ENCODE measurements at regions not wholly inside any gene's neighbourhood (a gene's known extent, or its start where the extent isn't known, plus 50 kb on each side); places are given as distances from the start of the nearest gene placed in this dataset.

DNA sequence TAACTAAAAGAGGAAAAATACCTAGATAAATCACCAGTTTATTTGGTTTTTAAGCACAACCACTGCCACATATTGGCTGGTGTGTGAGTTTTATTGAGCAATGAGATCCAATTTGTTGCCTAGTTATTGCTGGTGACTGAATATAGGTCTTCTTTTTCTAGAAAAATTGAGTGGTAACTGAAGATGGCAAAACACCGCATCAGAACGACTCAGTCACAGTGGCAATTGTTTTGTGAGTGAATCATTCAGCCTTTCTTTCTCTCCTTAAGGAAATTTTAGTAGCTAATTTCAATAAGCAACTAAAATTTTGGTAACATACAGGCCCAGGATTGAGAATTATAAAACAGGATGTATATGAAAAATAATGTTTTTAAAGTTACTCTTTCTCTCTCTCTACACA is 533.0 kb downstream of the KCNA4 start:
- H3K27ac Mint-ChIP-seq: no peak overlapping the region
- Histone ChIP-seq H3K27ac (ENCODE audit: insufficient read depth, low read length, poor library complexity, severe bottlenecking) (no peak overlapping the region), H3K36me3 (ENCODE audit: control insufficient read depth, insufficient read depth, low read length) (no peaks in the 10 kb centered on the region), H3K27me3 (ENCODE audit: control insufficient read depth, insufficient read depth, low read length) (no peaks in the 10 kb centered on the region), H3K9me3 (ENCODE audit: control insufficient read depth in 2 of 2, low read length in 2 of 2) (peaks cover 0 to 4% of the 10 kb centered on the region in 2 experiments), H3K4me3 (ENCODE audit: low read depth, low read length) (no peak overlapping the region), H3K4me1 (ENCODE audit: control insufficient read depth, insufficient read depth, low read length, poor library complexity, severe bottlenecking) (no peaks in the 10 kb centered on the region)
- no peaks in the 10 kb centered on the region for H3K36me3 Mint-ChIP-seq
- H3K4me1 Mint-ChIP-seq: no peaks in the 10 kb centered on the region
- no peaks in the 10 kb centered on the region for H3K27me3 Mint-ChIP-seq
- no peak overlapping the region for H3K4me3 Mint-ChIP-seq
- ATAC-seq (ENCODE audit: low read depth in 2 of 2) (no peak), DNase-seq (no peak)
- H3K9me3 Mint-ChIP-seq: peaks cover 0 to 14% (median 2%) of the 10 kb centered on the region in 7 donors

DNA sequence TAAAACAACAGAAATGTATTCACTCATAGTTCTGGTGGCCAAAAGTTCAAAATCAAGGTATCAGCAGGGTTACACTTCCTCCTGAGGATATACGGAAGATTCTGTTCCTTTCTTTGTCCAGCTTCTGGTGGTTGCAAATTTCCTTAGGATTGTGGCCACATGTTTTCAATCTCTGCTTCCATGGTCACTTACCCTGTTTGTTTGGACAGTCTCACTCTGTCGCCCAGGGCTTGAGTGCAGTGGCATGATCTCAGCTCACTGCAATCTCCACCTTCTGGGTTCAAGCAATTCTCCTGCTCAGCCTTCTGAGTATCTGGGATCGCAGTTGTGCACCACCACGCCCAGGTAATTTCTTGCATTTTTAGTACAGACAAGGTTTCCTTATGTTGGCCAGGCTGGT is 534.3 kb downstream of the KCNA4 start:
- H3K36me3 ChIP-seq (ENCODE audit: control insufficient read depth, insufficient read depth, low read length): no peaks in the 10 kb centered on the region
- no peak overlapping the region for H3K4me3 Mint-ChIP-seq

DNA sequence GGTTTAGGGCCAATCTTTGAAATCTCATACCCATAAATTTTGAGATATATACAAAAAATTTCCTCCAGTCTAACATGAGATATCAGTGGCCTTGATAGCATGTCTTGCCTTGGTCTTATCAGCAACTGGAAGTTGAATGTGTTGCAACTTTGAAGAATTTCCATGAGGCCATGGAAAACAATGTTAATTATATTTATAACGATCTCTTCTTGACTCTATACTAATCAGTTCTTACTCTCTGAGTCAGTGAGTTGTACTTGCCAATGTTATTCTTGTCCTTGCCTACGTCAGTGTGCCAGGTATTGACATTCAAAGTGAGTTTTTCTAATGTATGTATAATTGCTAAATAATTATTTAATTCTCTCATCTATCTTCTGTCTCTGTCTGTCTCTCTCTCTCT is 535.1 kb downstream of the KCNA4 start:
- Mint-ChIP-seq H3K9me3 (peaks cover 0 to 14% (median 1%) of the 10 kb centered on the region in 7 donors), H3K27me3 (no peaks in the 10 kb centered on the region), H3K4me1 (no peaks in the 10 kb centered on the region), H3K36me3 (no peaks in the 10 kb centered on the region), H3K27ac (no peak overlapping the region), H3K4me3 (no peak overlapping the region)
- Histone ChIP-seq H3K4me1 (ENCODE audit: control insufficient read depth, insufficient read depth, low read length, poor library complexity, severe bottlenecking) (no peaks in the 10 kb centered on the region), H3K27me3 (ENCODE audit: control insufficient read depth, insufficient read depth, low read length) (no peaks in the 10 kb centered on the region), H3K9me3 (ENCODE audit: control insufficient read depth in 2 of 2, low read length in 2 of 2) (no peaks in the 10 kb centered on the region), H3K4me3 (ENCODE audit: low read depth, low read length) (no peak overlapping the region), H3K36me3 (ENCODE audit: control insufficient read depth, insufficient read depth, low read length) (no peaks in the 10 kb centered on the region), H3K27ac (ENCODE audit: insufficient read depth, low read length, poor library complexity, severe bottlenecking) (no peak overlapping the region)
- ATAC-seq (ENCODE audit: low read depth in 2 of 2): no peak
- no peak for DNase-seq

More for the DNA sequence above, 534.3 kb downstream of the KCNA4 start:
- Histone ChIP-seq H3K9me3 (ENCODE audit: control insufficient read depth in 2 of 2, low read length in 2 of 2) (peaks cover 0 to 3% of the 10 kb centered on the region in 2 experiments), H3K4me1 (ENCODE audit: control insufficient read depth, insufficient read depth, low read length, poor library complexity, severe bottlenecking) (no peaks in the 10 kb centered on the region), H3K4me3 (ENCODE audit: low read depth, low read length) (no peak overlapping the region), H3K27me3 (ENCODE audit: control insufficient read depth, insufficient read depth, low read length) (no peaks in the 10 kb centered on the region), H3K27ac (ENCODE audit: insufficient read depth, low read length, poor library complexity, severe bottlenecking) (no peak overlapping the region)
- Mint-ChIP-seq H3K9me3 (peaks cover 0 to 16% (median 2%) of the 10 kb centered on the region in 7 donors), H3K27me3 (no peaks in the 10 kb centered on the region), H3K27ac (no peak overlapping the region), H3K4me1 (no peaks in the 10 kb centered on the region), H3K36me3 (no peaks in the 10 kb centered on the region)
- DNase-seq (no peak), ATAC-seq (ENCODE audit: low read depth in 2 of 2) (no peak)

DNA sequence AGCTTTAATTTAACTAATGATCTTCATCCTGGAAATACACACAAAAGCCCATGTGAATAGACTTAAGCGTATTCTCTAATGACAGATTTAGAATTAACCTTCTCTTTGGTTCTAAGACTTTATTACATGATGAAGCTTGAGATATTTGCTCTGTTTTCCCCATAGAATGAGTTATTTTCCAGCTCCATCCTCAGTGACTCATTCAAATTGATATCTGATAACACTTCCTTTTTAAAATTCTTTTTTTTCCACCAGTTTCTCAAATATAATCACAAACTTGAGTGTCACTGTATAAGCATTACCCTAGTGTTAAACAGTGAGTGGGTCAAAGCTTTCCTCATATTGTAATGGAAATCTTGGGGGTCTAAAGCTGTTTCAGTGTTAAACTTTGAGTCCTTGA is 535.8 kb downstream of the KCNA4 start:
- Histone ChIP-seq H3K27ac (ENCODE audit: insufficient read depth, low read length, poor library complexity, severe bottlenecking) (no peak overlapping the region), H3K4me1 (ENCODE audit: control insufficient read depth, insufficient read depth, low read length, poor library complexity, severe bottlenecking) (no peaks in the 10 kb centered on the region), H3K27me3 (ENCODE audit: control insufficient read depth, insufficient read depth, low read length) (no peaks in the 10 kb centered on the region), H3K36me3 (ENCODE audit: control insufficient read depth, insufficient read depth, low read length) (no peaks in the 10 kb centered on the region), H3K9me3 (ENCODE audit: control insufficient read depth in 2 of 2, low read length in 2 of 2) (no peaks in the 10 kb centered on the region), H3K4me3 (ENCODE audit: low read depth, low read length) (no peak overlapping the region)
- Mint-ChIP-seq H3K27me3 (no peaks in the 10 kb centered on the region), H3K4me3 (no peak overlapping the region), H3K27ac (no peak overlapping the region), H3K36me3 (no peaks in the 10 kb centered on the region), H3K4me1 (no peaks in the 10 kb centered on the region), H3K9me3 (peaks cover 0 to 14% (median 2%) of the 10 kb centered on the region in 7 donors)
- no peak for ATAC-seq (ENCODE audit: low read depth in 2 of 2)
- no peak for DNase-seq

DNA sequence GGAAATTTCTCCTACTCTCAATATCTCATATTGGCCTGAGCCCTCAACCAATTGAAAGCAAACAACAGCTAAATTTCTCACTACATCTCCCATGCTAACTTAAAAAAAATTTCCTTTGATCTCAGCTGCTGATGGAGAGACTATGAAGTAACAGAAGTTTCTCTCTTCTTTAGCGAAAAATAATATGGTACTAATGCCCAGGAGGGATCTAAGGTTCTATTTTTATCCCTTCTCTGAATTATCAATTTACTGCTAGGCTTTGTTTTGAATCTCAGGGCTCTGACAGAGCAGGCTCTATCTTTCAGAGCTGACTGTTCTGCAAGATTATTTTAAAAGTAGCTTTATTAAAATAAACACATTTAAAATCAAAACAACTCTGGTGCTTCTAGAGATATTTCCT is 558.6 kb downstream of the KCNA4 start:
- Histone ChIP-seq H3K4me3 (ENCODE audit: low read depth, low read length) (no peak overlapping the region), H3K9me3 (ENCODE audit: control insufficient read depth in 2 of 2, low read length in 2 of 2) (no peaks in the 10 kb centered on the region), H3K4me1 (ENCODE audit: control insufficient read depth, insufficient read depth, low read length, poor library complexity, severe bottlenecking) (no peaks in the 10 kb centered on the region), H3K27me3 (ENCODE audit: control insufficient read depth, insufficient read depth, low read length) (no peaks in the 10 kb centered on the region), H3K36me3 (ENCODE audit: control insufficient read depth, insufficient read depth, low read length) (no peaks in the 10 kb centered on the region), H3K27ac (ENCODE audit: insufficient read depth, low read length, poor library complexity, severe bottlenecking) (no peak overlapping the region)
- no peak for DNase-seq
- Mint-ChIP-seq H3K36me3 (no peaks in the 10 kb centered on the region), H3K9me3 (peaks cover 0 to 10% (median 2%) of the 10 kb centered on the region in 7 donors), H3K27ac (no peak overlapping the region), H3K4me3 (no peak overlapping the region), H3K27me3 (no peaks in the 10 kb centered on the region), H3K4me1 (no peaks in the 10 kb centered on the region)
- no peak for ATAC-seq (ENCODE audit: low read depth in 2 of 2)

DNA sequence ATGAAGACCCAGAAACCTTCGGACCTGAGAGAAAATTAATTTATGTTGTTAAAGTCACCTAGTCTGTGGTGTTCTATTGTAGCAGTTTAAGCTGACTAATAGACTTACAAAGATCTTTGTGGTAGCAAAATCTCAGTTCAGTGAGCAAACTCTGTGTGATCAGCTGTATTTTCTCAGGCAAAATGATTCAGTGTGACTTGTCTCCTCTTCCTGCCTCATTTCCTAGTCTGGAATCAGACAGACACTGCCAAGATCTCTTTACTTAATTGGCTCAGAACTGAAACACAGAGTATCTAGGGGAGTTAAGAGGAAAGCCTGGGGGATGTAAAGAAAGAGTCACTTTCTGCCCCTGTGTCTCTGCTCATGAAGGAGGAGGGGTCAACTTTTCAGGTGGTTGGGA is 564.7 kb downstream of the KCNA4 start:
- ATAC-seq (ENCODE audit: low read depth in 2 of 2) (no peak), DNase-seq (no peak)
- Histone ChIP-seq H3K4me1 (ENCODE audit: control insufficient read depth, insufficient read depth, low read length, poor library complexity, severe bottlenecking) (no peaks in the 10 kb centered on the region), H3K36me3 (ENCODE audit: control insufficient read depth, insufficient read depth, low read length) (no peaks in the 10 kb centered on the region), H3K27ac (ENCODE audit: insufficient read depth, low read length, poor library complexity, severe bottlenecking) (no peak overlapping the region), H3K9me3 (ENCODE audit: control insufficient read depth in 2 of 2, low read length in 2 of 2) (peaks cover 0 to 1% of the 10 kb centered on the region in 2 experiments), H3K27me3 (ENCODE audit: control insufficient read depth, insufficient read depth, low read length) (no peaks in the 10 kb centered on the region), H3K4me3 (ENCODE audit: low read depth, low read length) (no peak overlapping the region)
- Mint-ChIP-seq H3K4me3 (no peak overlapping the region), H3K4me1 (no peaks in the 10 kb centered on the region), H3K27me3 (no peaks in the 10 kb centered on the region), H3K27ac (no peak overlapping the region), H3K36me3 (no peaks in the 10 kb centered on the region), H3K9me3 (peaks cover 0 to 9% (median 4%) of the 10 kb centered on the region in 7 donors)

DNA sequence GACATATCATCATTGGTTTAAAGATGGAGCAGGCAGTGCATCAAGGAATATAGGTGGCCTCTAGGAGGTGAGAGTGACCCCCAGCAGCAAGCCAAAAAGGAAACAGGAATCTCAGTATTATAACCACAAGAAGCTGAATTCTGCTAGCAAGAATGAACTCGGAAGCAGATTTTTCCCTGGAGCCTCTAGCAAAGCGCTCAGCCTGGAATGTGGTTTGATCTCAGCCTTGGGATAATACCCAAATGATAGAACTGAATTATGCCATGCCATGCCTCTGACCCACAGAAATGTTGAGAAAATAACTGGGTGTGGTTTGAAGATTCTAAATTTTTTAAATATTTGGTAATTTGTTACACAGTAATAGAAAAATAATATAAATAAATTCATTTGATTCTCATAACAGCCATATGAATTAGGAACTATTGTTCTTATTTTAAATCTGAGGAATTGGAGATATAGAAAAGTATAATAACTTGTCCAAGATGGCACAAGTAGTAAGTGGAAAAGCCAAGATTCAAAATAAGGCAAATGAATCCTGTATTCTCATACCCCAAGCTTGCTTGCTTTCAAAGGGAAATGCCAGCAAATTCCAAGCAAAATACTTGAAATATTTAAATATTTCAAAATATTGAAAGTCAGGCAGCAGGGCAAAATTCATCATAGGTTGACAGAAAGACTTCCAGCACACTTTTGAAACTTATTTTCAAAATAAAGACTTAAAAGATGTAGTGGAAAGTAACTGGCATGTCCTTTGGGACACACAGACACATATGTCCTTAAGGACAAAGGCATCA is 567.4 kb downstream of the KCNA4 start:
- ATAC-seq (ENCODE audit: low read depth in 2 of 2) (no peak), DNase-seq (no peak)
- H3K4me1 Mint-ChIP-seq: no peaks in the 10 kb centered on the region
- H3K27ac Mint-ChIP-seq: no peak overlapping the region
- H3K27ac ChIP-seq (ENCODE audit: insufficient read depth, low read length, poor library complexity, severe bottlenecking): no peak overlapping the region
- H3K4me3 Mint-ChIP-seq: no peak overlapping the region
- no peaks in the 10 kb centered on the region for H3K27me3 Mint-ChIP-seq
- H3K4me3 ChIP-seq (ENCODE audit: low read depth, low read length): no peak overlapping the region
- H3K36me3 ChIP-seq (ENCODE audit: control insufficient read depth, insufficient read depth, low read length): no peaks in the 10 kb centered on the region
- H3K36me3 Mint-ChIP-seq: no peaks in the 10 kb centered on the region
- H3K9me3 Mint-ChIP-seq: peaks cover 0 to 12% (median 6%) of the 10 kb centered on the region in 7 donors
- H3K27me3 ChIP-seq (ENCODE audit: control insufficient read depth, insufficient read depth, low read length): no peaks in the 10 kb centered on the region
- H3K9me3 ChIP-seq (ENCODE audit: control insufficient read depth in 2 of 2, low read length in 2 of 2): peaks cover 0 to 1% of the 10 kb centered on the region in 2 experiments
- no peaks in the 10 kb centered on the region for H3K4me1 ChIP-seq (ENCODE audit: control insufficient read depth, insufficient read depth, low read length, poor library complexity, severe bottlenecking)

DNA sequence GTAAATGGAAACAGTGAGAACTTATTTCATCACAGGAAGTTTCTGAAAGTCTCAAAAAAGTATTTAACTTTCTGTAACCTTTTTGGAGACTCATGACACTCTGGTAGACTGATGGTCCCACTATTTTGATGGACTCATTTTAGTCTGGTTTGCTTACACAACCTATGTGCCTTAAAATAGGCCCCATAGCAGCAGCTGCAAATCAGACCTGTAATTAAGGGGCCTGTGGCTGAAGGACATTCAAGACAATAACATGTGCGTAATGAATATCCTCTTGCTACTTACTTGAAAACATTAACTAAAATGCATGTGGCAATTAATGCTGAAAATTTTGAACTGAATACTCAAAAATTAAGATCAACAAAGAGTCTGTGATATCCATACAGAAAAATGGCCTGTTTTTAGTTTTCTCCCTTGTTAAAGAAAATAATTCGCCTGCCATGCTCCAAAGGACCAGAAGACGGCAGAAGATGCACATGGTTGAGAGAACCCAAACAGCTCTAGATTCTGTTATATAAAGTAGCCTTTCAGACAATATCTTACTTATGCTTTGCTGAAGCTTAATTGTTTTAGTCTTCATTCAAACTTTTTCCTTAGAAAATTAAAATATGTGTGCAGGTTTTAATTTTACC is 568.5 kb downstream of the KCNA4 start:
- no peaks in the 10 kb centered on the region for H3K36me3 Mint-ChIP-seq
- no peaks in the 10 kb centered on the region for H3K4me1 Mint-ChIP-seq

More for the DNA sequence above, 568.5 kb downstream of the KCNA4 start:
- Histone ChIP-seq H3K36me3 (ENCODE audit: control insufficient read depth, insufficient read depth, low read length) (no peaks in the 10 kb centered on the region), H3K4me1 (ENCODE audit: control insufficient read depth, insufficient read depth, low read length, poor library complexity, severe bottlenecking) (no peaks in the 10 kb centered on the region), H3K27me3 (ENCODE audit: control insufficient read depth, insufficient read depth, low read length) (no peaks in the 10 kb centered on the region), H3K27ac (ENCODE audit: insufficient read depth, low read length, poor library complexity, severe bottlenecking) (no peak overlapping the region), H3K9me3 (ENCODE audit: control insufficient read depth in 2 of 2, low read length in 2 of 2) (peaks cover 0 to 1% of the 10 kb centered on the region in 2 experiments), H3K4me3 (ENCODE audit: low read depth, low read length) (no peak overlapping the region)
- no peak for DNase-seq
- ATAC-seq (ENCODE audit: low read depth in 2 of 2): no peak
- H3K27ac Mint-ChIP-seq: no peak overlapping the region
- H3K27me3 Mint-ChIP-seq: no peaks in the 10 kb centered on the region
- no peak overlapping the region for H3K4me3 Mint-ChIP-seq
- peaks cover 0 to 14% (median 6%) of the 10 kb centered on the region in 7 donors for H3K9me3 Mint-ChIP-seq
